AG08395 (cell line): ENCODE measurements at regions not wholly inside any gene's neighbourhood (a gene's known extent, or its start where the extent isn't known, plus 50 kb on each side); places are given as distances from the start of the nearest gene placed in this dataset.
"Not testable (repeated sequence)": the region's sequence is repeated elsewhere in the genome, so short reads cannot be mapped to it uniquely, and the experiment has no call there.

ENCODE experiments used
- DNase-seq: peaks from one replicate; pipeline ENCODE4 v3.0.0; 2012; ENCODE audit warnings: mixed read lengths, low spot score

DNA sequence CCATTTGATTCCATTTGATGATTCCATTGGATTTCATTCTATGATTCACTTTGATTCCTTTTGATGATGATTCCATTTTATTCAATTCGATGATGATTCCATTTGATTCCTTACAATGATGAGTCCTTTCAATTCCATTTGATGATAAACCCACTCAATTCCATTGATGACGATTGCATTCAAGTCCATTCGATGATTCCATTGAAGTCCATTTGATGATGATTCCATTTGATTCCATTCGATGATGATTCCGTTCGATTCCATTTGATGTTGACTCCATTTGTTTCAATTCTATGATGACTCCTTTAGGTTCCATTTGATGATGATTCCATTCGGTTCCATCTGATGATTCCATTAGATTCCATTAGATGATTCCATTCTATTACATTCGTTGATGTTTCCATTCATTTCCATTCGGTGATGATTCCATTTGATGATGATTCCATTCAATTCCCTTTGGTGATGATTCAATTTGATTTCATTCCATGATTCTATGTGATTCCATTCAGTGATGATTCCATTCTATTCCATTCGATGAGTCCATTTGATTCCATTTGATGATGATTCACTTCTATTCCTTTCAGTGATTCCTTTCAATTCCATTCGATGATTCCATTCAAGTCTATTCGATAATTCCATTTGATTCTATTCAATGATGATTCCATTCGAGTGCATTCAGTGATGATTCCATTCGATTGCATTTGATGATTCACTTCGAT lies 1106.0 kb downstream of the RPIA start:
- DNase-seq = no peak

DNA sequence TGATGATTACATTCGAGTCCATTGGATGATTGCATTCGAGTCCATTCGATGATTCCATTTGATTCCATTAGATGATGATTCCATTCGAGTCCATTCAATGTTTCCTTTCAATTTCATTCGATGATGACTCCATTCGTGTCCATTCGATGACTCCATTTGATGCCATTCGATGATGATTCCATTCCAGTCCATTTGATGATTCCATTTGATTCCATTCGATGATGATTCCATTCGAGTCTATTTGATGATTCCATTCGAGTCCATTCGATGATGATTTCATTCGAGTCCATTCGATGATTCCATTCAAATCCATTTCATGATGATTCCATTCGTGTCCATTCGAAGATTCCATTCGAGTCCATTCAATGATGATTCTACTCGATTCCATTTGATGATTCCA lies 1109.7 kb downstream of the RPIA start:
- DNase-seq = not testable (repeated sequence)

DNA sequence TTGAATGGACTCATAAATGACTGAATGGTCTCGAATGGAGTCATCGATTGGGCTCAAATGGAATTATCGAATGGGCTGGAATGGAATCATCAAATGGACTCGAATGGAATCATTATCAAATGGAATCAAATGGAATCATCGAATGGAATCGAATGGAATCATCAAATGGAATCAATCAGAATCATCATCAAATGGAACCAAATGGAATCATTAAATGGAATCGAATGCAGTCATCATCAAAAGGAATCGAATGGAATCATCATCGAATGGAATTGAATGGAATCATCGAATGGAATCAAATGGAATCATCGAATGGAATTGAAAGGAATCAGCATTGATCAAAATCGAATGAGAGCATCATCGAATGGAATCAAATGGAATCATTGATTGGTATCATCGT lies 1114.9 kb downstream of the RPIA start:
- DNase-seq = not testable (repeated sequence)

DNA sequence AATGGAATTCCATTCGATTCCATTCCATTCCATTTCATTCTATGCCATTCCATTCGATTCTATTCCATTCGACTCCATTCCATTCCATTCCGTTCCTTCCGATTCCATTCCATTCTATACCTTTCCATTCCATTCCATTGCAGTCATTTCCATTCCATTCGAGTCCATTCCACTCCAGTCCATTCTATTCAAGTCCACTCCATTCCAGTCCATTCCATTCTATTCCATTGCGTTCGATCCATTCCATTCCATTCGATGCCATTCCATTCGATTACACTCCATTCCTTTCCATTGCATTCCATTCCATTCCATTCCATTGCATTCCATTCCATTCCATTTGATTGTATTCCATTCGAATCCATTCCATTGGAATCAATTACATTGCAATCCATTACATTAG lies 1119.8 kb downstream of the RPIA start:
- DNase-seq = no peak

DNA sequence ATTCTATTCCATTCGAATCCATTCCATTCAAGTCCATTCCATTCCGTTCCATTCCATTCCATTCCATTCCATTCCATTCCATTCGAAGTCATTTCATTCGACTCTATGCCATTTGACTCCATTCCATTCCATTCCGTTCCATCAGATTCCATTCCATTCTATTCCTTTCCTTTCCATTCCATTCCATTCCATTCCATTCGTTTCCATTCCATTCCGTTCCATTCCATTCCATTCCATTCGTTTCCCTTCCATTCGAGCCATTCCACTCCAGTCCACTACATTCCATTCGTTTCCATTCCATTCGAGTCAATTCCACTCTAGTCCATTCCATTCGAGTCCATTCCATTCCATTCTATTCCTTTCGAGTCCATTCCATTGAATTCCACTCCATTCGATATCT lies 1120.4 kb downstream of the RPIA start:
- DNase-seq = not testable (repeated sequence)

DNA sequence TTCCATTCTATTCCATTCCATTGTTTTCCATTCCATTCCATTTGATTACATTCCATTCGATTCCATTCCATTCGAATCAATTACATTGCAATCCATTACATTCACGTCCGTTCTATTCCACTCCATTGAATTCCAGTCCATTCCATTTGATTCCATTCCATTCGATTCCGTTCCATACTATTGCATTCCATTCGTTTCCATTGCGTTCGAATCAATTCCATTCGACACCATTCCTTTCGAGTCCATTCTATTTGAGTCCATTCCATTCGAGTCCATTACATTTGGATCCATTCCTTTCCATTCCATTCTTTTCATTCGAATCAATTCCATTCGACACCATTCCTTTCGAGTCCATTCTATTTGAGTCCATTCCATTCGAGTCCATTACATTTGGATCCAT lies 1122.9 kb downstream of the RPIA start:
- DNase-seq = not testable (repeated sequence)

DNA sequence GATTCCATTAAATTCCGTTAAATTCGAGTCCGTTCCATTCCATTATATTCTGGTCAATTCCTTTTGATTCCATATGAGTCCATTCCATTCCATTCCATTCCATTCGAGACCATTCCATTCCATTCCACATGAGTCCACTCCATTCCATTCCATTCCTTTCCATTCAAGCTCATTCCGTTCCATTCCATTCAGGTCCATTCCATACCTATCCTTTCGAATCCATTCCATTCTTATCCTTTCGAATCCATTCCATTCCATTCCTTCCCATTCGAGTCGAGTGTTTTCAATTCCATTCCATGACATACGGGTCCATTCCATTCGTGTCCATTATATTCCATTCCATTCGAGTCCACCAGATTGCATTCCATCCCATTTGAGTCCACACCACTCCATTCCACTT lies 1127.4 kb downstream of the RPIA start:
- DNase-seq = no peak

DNA sequence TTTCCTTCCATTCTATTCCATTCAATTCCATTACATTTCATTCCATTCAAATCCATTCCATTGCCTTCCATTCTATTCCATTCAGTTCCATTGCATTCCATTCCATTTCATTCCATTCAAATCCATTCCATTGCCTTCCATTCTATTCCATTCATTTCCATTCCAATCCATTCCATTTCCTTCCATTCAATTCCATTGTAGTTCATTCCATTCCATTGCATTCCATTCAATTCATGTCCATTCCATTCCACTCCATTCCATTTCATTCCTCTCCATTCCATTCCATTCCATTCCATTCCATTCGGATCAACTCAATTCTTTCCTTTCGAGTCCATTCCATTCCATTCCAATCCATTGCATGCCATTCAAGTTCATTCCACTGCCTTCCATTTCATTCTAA lies 1128.3 kb downstream of the RPIA start:
- no peak for DNase-seq

DNA sequence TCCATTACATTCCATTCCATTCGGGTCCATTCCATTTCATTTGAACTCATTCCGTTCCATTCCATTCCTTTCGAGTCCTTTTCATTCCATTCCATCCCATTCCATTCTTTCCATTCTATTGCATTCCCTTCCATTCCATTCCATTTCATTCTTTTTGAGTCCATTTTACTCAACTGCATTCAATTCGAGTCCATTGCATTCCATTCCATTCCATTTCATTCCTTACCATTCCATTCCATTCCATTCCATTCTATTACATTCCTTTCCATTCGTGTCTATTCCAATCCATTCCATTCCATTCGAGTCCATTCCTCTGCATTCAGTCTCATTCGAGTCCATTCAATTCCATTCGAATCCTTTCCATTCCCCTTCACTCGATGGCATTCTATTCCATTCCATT lies 1128.8 kb downstream of the RPIA start:
- DNase-seq = no peak

DNA sequence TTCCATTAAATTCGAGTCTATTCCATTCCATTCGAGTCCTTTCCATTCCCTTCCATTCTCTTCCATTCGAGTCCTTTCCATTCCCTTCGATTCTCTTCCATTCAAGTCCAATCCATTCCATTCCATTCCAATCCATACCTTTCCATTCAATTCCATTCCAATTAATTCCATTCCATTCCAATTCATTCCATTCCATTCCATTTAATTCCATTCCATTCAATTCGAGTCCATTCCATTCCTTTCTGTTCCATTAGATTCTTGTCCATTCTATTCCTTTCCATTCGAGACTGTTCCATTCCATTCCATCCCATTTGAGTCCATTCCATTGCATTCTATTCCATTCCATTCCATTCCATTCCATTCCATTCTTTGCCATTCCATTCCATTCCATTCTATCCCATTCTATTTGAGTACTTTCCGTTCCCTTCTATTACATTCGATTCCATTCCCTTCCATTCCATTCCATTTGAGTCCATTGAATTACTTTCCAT lies 1130.0 kb downstream of the RPIA start:
- no peak for DNase-seq

DNA sequence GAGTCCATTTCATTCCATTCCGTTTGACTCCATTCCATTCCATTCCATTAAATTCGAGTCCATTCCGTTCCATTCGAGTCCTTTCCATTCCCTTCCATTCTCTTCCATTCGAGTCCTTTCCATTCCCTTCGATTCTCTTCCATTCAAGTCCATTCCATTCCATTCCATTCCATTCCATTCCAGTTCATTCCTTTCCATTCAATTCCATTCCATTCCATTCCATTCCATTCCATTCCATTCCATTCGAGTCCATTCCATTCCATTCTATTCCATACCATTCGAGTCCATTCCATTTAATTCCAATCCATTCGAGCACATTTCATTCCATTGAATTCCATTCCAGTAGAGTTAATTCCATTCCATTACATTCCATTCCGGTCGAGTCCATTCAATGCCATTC lies 1130.9 kb downstream of the RPIA start:
- DNase-seq = not testable (repeated sequence)

DNA sequence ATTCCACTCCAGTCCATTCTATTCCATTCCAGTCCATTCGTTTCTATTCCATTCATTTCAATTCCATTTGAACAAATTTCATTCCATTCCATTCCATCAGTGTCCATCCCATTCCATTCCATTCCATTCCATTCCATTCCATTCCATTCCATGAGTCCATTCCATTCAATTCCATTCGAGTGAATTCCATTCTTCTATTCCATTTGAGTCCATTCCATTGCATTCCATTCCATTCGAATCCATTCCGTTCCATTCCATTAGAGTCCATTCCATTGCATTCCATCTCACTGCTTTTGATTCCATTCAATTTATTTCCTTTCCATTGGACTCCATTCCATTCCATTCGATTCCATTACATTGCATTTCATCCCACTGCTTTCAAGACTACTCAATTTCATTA lies 1132.1 kb downstream of the RPIA start:
- no peak for DNase-seq

DNA sequence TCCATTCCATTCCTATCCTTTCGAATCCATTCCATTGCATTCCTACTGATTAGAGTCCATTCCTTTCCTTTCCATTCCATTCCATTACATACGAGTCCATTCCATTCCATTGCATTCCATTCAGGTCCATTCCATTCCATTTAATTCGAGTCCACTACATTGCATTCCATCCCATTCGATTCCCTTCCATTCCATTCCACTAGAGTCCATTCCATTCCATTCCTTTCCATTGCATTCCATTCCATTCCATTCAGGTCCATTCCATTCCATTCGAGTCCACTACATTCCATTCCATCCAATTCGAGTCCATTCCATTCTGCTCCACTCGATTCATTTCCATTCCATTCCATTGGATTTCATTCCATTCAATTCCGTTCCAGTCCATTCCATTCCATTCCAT lies 1133.6 kb downstream of the RPIA start:
- DNase-seq = no peak

DNA sequence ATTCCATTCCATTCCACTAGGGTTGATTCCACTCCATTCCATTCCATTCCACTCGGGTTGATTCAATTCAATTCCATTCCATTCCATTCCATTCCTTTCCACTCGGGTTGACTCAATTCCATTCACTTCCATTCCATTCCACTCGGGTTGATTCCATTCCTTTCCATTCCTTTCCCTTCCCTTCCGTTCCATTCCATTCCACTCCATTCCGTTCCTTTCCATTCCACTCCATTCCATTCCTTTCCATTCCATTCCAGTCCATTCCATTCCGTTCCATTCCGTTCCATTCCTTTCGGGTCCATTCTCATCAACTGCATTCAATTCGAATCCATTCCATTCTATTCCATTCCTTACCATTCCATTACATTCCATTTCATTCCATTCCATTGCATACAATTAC lies 1135.3 kb downstream of the RPIA start:
- not testable (repeated sequence) for DNase-seq

DNA sequence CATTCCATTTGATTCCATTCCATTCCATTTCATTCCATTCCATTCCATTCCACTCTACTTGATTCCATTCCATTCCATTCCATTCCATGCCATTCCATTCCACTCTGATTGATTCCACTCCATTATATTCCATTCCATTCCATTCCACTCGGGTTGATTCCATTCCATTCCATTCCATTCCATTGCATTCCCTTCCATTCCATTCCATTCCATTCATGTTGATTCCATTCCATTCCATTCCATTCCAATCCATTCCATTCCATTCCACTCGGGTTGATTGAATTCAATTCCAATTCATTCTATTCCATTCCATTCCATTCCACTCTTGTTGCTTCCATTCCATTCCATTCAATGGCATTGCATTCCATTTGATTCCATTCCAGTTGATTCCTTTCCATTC lies 1136.4 kb downstream of the RPIA start:
- not testable (repeated sequence) for DNase-seq

DNA sequence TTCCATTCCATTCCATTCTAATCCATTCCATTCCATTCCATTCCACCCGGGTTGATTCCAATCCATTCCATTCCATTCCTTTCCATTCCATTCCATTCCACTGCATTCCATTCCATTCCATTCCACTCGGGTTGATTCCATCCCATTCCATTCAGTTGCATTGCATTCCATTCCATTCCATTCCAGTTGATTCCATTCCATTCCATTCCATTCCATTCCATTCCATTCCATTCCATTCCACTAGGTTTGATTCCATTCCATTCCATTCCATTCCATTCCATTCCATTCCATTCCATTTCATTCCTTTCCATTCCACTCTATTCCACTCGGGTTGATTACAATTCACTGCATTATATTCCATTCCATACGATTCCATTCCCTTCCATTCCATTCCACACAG lies 1136.9 kb downstream of the RPIA start:
- not testable (repeated sequence) for DNase-seq

DNA sequence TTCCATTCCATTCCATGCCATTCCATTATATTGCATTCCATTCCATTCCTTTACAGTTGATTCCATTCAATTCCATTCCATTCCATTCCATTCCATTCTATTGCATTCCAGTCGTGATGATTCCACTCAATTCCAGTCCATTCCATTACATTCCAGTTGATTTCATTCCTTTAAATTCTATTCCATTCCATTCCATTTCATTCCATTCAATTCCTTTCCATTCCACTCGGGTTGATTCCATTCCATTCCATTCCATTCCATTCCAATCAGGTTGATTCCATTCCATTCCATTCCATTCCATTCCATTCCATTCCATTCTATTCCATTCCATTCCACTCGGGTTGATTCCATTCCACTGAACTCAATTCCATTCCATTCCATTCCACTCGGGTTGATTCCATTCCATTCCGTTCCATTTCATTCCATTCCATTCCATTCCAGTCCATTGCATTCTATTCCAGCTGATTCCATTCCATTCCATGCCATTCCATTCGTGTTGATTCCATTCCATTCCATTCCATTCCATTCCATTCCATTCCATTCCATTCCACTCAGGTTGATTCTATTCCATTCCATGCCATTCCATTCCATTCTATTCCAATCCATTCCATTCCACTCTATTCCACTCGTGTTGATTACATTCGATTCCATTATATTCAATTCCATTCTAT lies 1137.6 kb downstream of the RPIA start:
- not testable (repeated sequence) for DNase-seq

DNA sequence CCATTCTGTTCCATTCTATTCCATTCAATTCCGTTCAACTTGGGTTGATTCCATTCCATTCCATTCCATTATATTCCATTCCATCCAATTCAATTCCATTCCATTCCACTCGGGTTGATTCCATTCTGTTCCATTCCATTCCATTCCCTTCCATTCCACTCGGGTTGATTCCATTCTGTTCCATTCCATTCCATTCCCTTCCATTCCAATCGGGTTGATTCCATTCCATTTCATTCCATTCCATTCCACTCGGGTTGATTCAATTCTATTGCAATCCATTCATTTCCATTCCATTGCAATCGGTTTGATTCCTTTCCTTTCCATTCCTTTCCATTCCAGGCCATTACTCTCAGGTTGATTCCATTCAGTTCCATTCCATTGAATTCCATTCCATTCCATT lies 1138.4 kb downstream of the RPIA start:
- DNase-seq = no peak

DNA sequence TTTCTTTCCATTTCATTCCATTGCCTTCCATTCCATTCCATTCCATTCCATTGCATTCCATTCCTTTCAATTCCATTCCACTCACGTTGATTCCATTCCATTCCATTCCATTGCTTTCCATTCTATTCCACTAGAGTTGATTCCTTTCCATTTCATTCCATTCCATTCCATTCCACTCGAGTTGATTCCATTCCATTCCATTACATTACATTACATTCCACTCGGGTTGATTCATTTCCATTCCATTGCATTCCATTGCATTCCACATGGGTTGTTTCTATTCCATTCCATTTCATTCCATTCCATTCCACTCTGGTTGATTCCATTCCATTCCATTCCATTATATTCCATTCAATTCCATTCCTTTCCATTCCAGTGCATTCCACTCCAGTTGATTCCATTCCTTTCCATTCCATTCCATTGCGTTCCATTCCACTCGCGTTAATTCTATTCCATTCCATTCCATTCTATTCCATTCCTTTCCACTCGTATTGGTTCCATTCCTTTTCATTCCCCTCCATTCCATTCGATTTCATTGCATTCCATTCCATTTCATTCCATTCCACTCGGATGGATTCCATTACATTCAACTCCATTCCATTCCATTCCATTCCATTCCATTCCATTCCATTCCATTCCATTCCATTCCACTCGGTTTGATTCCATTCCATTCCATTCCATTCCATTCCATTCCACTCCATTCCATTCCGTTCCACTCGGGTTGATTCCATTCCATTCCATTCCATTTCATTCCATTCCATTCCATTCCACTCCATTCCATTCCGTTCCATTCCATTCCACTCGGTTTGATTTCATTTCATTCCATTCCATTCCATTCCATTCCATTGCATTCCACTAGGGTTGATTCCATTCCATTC lies 1139.1 kb downstream of the RPIA start:
- DNase-seq = not testable (repeated sequence)

DNA sequence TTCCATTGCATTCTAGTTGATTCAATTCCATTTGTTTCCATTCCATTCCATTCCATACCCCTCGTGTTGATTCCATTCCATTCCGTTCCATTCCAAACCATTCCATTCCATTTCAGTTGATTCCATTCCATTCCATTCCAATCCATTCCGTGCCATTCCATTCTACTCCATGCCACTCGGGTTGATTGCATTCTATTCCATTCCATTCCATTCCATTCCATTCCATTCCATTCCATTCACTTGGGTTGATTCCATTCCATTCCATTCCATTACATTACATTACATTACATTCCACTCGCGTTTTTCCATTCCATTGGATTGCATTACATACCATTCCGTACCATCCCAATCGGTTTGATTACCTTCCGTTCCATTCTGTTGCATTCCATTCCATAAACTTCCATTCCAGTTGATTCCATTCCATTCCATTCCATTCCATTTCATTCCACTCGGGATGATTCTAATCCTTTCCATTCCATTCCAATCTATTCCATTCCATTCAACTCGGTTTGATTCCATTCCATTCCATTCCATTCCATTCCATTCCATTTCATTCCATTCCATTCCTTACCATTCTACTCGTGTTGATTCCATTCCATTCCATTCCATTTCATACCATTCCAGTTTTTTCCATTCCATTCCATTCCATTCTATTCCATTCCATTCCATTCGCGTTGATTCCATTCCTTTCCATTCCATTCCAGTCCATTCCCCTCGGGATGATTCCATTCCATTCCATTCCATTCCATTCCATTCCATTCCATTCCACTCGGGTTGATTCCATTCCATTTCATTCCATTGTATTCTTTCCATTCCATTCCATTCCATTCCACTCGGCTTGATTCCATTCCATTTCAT lies 1140.4 kb downstream of the RPIA start:
- DNase-seq = no peak

DNA sequence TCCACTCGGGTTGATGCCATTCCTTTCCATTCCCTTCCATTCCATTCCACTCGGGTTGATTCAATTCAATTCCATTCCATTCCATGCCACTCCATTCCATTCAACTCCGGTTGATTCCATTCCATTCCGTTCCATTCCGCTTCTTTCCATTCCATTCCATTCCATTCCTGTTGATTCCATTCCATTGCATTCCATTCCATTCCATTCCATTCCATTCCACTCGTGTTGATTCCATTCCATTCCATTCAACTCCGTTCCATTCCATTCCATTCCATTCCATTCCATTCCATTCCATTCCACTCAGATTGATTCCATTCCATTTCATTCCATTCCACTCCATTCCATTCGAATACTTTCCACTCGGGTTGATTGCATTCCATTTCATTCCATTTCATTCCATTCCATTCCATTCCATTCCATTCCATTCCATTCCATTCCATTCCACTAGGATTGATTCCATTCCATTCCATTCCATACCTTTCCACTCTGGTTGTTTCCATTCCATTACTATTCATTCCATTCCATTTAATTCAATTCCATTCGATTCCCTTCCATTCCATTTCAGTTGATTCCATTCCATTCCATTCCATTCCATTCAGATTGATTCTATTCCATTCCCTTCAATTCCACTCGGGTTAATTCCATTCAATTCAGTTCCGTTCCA lies 1141.8 kb downstream of the RPIA start:
- no peak for DNase-seq
